Osteocyte (in vitro differentiated cells): ENCODE measurements at regions not wholly inside any gene's neighbourhood (a gene's known extent, or its start where the extent isn't known, plus 50 kb on each side); places are given as distances from the start of the nearest gene placed in this dataset.

Source experiments
- DNase-seq: peaks from one replicate; pipeline ENCODE4 v3.0.0; 2021; ENCODE audit warnings: mixed read lengths; ENCODE audit not compliant: unreplicated experiment; ENCODE audit errors: extremely low spot score
- H3K27ac Mint-ChIP-seq: one replicate; pipeline ENCODE4 v1.8.0; 2021; ENCODE audit warnings: mild to moderate bottlenecking, mixed read lengths; ENCODE audit not compliant: unreplicated experiment
- H3K27me3 Mint-ChIP-seq: one replicate; pipeline ENCODE4 v1.8.0; 2021; ENCODE audit warnings: mixed read lengths; ENCODE audit not compliant: unreplicated experiment
- H3K36me3 Mint-ChIP-seq: one replicate; pipeline ENCODE4 v1.8.0; 2021; ENCODE audit warnings: mixed read lengths; ENCODE audit not compliant: unreplicated experiment
- H3K4me1 Mint-ChIP-seq: one replicate; pipeline ENCODE4 v1.8.0; 2021; ENCODE audit warnings: mixed read lengths; ENCODE audit not compliant: unreplicated experiment
- H3K4me3 Mint-ChIP-seq: one replicate; pipeline ENCODE4 v1.8.0; 2021; ENCODE audit warnings: mild to moderate bottlenecking, moderate library complexity, mixed read lengths; ENCODE audit not compliant: unreplicated experiment
- H3K9me3 Mint-ChIP-seq: one replicate; pipeline ENCODE4 v1.8.0; 2021; ENCODE audit warnings: mixed read lengths; ENCODE audit not compliant: unreplicated experiment
- TF ChIP-seq, protein P1 (sequence below): fragments of 200-600 bp; sonication (generic); IDR thresholded peaks from 2 replicates; pipeline ENCODE4 v1.5.0; 2021; ENCODE audit warnings: antibody characterized with exemption, mild to moderate bottlenecking, moderate library complexity

DNA sequence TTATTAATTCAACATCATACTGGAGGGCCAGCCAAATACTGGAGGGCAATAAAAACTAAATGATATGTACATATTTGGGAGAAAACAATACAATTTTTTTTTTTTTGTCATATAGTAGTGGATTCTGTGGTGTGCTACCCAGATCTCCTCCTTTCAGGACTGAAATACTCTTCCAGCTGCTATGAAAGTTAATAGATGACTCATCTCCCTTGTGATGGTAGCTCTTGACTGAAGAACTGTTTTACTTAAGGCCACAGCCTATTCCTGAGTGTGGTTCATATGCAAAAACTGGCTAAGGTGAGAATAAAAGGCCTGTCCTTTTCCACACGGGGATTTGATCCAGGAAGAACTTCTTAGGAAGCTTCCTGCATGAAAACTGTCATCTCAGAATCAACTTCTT, 307.9 kb downstream of the HLX start:
- TF ChIP-seq, protein P1, sequence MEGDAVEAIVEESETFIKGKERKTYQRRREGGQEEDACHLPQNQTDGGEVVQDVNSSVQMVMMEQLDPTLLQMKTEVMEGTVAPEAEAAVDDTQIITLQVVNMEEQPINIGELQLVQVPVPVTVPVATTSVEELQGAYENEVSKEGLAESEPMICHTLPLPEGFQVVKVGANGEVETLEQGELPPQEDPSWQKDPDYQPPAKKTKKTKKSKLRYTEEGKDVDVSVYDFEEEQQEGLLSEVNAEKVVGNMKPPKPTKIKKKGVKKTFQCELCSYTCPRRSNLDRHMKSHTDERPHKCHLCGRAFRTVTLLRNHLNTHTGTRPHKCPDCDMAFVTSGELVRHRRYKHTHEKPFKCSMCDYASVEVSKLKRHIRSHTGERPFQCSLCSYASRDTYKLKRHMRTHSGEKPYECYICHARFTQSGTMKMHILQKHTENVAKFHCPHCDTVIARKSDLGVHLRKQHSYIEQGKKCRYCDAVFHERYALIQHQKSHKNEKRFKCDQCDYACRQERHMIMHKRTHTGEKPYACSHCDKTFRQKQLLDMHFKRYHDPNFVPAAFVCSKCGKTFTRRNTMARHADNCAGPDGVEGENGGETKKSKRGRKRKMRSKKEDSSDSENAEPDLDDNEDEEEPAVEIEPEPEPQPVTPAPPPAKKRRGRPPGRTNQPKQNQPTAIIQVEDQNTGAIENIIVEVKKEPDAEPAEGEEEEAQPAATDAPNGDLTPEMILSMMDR = no peak
- H3K27me3 Mint-ChIP-seq = peaks cover 20% of the 10 kb centered on the region
- H3K4me1 Mint-ChIP-seq = no peaks in the 10 kb centered on the region
- H3K27ac Mint-ChIP-seq = no peak overlapping the region
- H3K4me3 Mint-ChIP-seq = no peak overlapping the region
- no peaks in the 10 kb centered on the region for H3K9me3 Mint-ChIP-seq
- no peak for DNase-seq
- no peaks in the 10 kb centered on the region for H3K36me3 Mint-ChIP-seq

DNA sequence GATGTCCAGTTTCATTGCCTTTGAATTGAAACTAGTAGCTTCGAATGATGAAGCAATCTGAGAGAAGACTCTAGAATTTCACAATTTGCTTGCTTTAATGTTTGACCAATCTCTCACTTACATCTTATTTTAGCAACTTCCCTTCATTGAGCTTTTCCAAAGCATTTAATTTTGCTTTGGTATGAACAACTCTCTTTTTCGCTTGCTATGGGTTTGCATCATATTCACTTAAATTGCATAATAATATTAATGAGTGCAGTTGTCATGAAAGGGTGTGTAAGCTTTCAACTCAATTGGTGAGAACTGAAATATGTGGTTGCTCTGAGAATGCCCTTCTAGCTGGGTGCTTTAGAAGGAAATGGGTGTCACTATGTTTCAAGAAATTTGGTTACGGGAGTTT, 309.2 kb downstream of the HLX start:
- DNase-seq = no peak
- H3K9me3 Mint-ChIP-seq = no peaks in the 10 kb centered on the region

GRCh38 chr1:221190249-221190648, 311.0 kb downstream of the HLX start:
- DNase-seq = no peak
- no peaks in the 10 kb centered on the region for H3K36me3 Mint-ChIP-seq
- no peak overlapping the region for H3K4me3 Mint-ChIP-seq
- H3K27ac Mint-ChIP-seq = no peak overlapping the region
- H3K27me3 Mint-ChIP-seq = no peaks in the 10 kb centered on the region
- no peaks in the 10 kb centered on the region for H3K9me3 Mint-ChIP-seq
- TF ChIP-seq, protein P1 = no peak
- no peaks in the 10 kb centered on the region for H3K4me1 Mint-ChIP-seq

More for the DNA sequence above, 309.2 kb downstream of the HLX start:
- Mint-ChIP-seq H3K27ac (no peak overlapping the region), H3K4me3 (no peak overlapping the region), H3K36me3 (no peaks in the 10 kb centered on the region), H3K27me3 (peaks cover 10% of the 10 kb centered on the region), H3K4me1 (no peaks in the 10 kb centered on the region)
- TF ChIP-seq, protein P1 = no peak

- no peaks in the 10 kb centered on the region for H3K27me3 Mint-ChIP-seq
Measured at GRCh38 chr1:221192055-221192454, 312.8 kb downstream of the HLX start.

DNA sequence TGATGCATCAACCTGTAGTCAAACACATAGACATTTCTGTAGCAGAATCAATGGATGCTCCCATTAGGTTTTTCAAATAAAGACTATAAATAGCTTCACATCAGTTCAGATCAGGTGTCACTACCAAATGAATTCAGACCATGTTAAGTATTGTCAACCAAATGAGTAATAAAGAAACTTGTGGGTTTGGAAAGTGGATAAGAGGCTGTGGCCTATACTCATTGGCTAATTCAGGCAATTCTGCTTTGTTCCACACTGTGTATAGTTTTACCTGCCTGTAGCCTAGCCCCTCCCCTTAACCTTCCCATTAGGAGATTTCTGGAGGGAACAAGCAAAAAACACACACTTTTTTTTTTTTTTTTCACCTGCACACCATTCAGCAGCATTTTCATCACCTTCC, 321.2 kb downstream of the HLX start:
- Mint-ChIP-seq H3K4me3 (no peak overlapping the region), H3K4me1 (no peaks in the 10 kb centered on the region), H3K9me3 (peaks cover 13% of the 10 kb centered on the region), H3K27me3 (peaks cover 10% of the 10 kb centered on the region), H3K27ac (no peak overlapping the region), H3K36me3 (no peaks in the 10 kb centered on the region)
- no peak for DNase-seq
- TF ChIP-seq, protein P1 = no peak

More at GRCh38 chr1:221192055-221192454, 312.8 kb downstream of the HLX start:
- no peak for DNase-seq
- TF ChIP-seq, protein P1 = no peak
- no peaks in the 10 kb centered on the region for H3K4me1 Mint-ChIP-seq
- H3K27ac Mint-ChIP-seq = no peak overlapping the region
- peaks cover 13% of the 10 kb centered on the region for H3K9me3 Mint-ChIP-seq
- no peak overlapping the region for H3K4me3 Mint-ChIP-seq
- H3K36me3 Mint-ChIP-seq = no peaks in the 10 kb centered on the region
